ENCODE measurements at regions not wholly inside any gene's neighbourhood (a gene's known extent, or its start where the extent isn't known, plus 50 kb on each side); places are given as distances from the start of the nearest gene placed in this dataset.

DNA sequence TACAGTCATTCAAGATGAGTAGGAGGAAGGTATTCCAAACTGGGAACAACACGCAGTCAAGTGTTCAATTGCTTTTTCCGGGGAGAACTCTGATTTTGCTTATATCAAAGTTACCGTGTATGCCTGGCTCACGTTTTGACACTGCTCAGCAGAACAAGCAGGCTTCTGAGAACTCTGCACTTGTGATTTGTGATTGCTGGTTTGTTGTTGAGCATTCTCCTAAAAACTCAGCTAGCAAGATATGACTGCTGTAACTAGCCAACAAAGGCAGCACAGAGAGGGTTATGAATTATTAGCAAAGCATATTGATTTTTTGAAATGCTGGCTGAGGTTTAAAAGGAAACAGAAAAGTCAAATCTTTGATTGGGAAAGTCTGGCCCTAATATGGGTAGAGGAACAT, 151.7 kb downstream of the ZPLD1 start:
- ATAC-seq (ENCODE audit: poor library complexity) (no peak), DNase-seq (no peak)
- ChIA-PET CTCF (no interaction called here), POLR2A (no interaction called here)
- no peaks in the 10 kb centered on the region for H3K4me1 Mint-ChIP-seq (ENCODE audit: low read depth)
- H3K9me3 Mint-ChIP-seq: peaks cover 5% of the 10 kb centered on the region
- Histone ChIP-seq H3K27me3 (ENCODE audit: control insufficient read depth in 1 of 2, insufficient read depth in 2 of 2, low read length in 2 of 2) (no peaks in the 10 kb centered on the region), H3K4me3 (ENCODE audit: low read length) (no peak overlapping the region), H3K4me1 (ENCODE audit: insufficient read depth, low read length) (no peaks in the 10 kb centered on the region), H3K36me3 (ENCODE audit: insufficient read depth, low read length) (no peaks in the 10 kb centered on the region), H3K9me3 (ENCODE audit: control insufficient read depth in 1 of 2, insufficient read depth in 1 of 2, low read length in 2 of 2) (peaks cover 0 to 6% of the 10 kb centered on the region in 2 experiments), H3K27ac (ENCODE audit: low read depth in 1 of 2, low read length in 2 of 2) (no peak overlapping the region)
- no peak overlapping the region for H3K4me3 Mint-ChIP-seq
- TF ChIP-seq, protein P1, sequence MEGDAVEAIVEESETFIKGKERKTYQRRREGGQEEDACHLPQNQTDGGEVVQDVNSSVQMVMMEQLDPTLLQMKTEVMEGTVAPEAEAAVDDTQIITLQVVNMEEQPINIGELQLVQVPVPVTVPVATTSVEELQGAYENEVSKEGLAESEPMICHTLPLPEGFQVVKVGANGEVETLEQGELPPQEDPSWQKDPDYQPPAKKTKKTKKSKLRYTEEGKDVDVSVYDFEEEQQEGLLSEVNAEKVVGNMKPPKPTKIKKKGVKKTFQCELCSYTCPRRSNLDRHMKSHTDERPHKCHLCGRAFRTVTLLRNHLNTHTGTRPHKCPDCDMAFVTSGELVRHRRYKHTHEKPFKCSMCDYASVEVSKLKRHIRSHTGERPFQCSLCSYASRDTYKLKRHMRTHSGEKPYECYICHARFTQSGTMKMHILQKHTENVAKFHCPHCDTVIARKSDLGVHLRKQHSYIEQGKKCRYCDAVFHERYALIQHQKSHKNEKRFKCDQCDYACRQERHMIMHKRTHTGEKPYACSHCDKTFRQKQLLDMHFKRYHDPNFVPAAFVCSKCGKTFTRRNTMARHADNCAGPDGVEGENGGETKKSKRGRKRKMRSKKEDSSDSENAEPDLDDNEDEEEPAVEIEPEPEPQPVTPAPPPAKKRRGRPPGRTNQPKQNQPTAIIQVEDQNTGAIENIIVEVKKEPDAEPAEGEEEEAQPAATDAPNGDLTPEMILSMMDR (IDR thresholded peaks at IDR 0.05): no peak
- peaks cover 12% of the 10 kb centered on the region for H3K27me3 Mint-ChIP-seq
- H3K27ac Mint-ChIP-seq: no peak overlapping the region
- intact Hi-C loops (cut with DNase I, micrococcal nuclease): no loop called here
- H3K36me3 Mint-ChIP-seq (ENCODE audit: low read depth): no peaks in the 10 kb centered on the region

- peaks cover 5% of the 10 kb centered on the region for H3K9me3 Mint-ChIP-seq
- Histone ChIP-seq H3K27ac (ENCODE audit: low read depth in 1 of 2, low read length in 2 of 2) (no peak overlapping the region), H3K9me3 (ENCODE audit: control insufficient read depth in 1 of 2, insufficient read depth in 1 of 2, low read length in 2 of 2) (peaks cover 0 to 7% of the 10 kb centered on the region in 2 experiments), H3K4me3 (ENCODE audit: low read length) (no peak overlapping the region), H3K27me3 (ENCODE audit: control insufficient read depth in 1 of 2, insufficient read depth in 2 of 2, low read length in 2 of 2) (peaks cover 0 to 3% of the 10 kb centered on the region in 2 experiments), H3K4me1 (ENCODE audit: insufficient read depth, low read length) (no peaks in the 10 kb centered on the region), H3K36me3 (ENCODE audit: insufficient read depth, low read length) (no peaks in the 10 kb centered on the region)
- H3K27me3 Mint-ChIP-seq: peaks cover 10% of the 10 kb centered on the region
- TF ChIP-seq, protein P1 (IDR thresholded peaks at IDR 0.05): no peak
- CTCF ChIA-PET: no interaction called here
- H3K4me3 Mint-ChIP-seq: no peak overlapping the region
- no peaks in the 10 kb centered on the region for H3K36me3 Mint-ChIP-seq (ENCODE audit: low read depth)
- DNase-seq (no peak), ATAC-seq (ENCODE audit: poor library complexity) (no peak)
- H3K27ac Mint-ChIP-seq: no peak overlapping the region
- POLR2A ChIA-PET: no interaction called here
- intact Hi-C loops (cut with DNase I, micrococcal nuclease): no loop called here
- no peaks in the 10 kb centered on the region for H3K4me1 Mint-ChIP-seq (ENCODE audit: low read depth)
Observed at GRCh38 chr3:102593812-102594602, 159.2 kb downstream of the ZPLD1 start.

DNA sequence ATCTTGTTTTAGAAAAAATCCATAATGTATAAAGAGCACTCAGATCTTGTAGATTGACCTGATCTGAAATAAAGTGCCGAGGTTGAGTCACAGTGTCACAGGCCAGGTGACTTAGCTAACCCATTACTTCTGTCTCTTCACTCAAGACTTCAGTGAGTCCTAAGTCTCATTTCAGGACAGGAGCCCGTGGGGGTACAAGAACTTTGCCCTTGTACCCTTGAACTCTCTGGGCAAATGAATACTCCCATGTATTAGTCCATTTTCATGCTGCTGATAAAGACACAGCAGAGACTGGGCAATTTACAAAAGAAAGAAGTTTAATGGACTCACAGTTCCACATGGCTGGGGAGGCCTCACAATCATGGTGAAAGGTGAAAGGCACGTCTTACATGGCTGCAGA, 160.2 kb downstream of the ZPLD1 start:
- H3K4me1 ChIP-seq (ENCODE audit: insufficient read depth, low read length): no peaks in the 10 kb centered on the region
- H3K9me3 Mint-ChIP-seq: peaks cover 5% of the 10 kb centered on the region
- H3K4me3 ChIP-seq (ENCODE audit: low read length): no peak overlapping the region
- TF ChIP-seq, protein P1 (IDR thresholded peaks at IDR 0.05): no peak
- H3K9me3 ChIP-seq (ENCODE audit: control insufficient read depth in 1 of 2, insufficient read depth in 1 of 2, low read length in 2 of 2): peaks cover 0 to 10% of the 10 kb centered on the region in 2 experiments
- H3K36me3 Mint-ChIP-seq (ENCODE audit: low read depth): no peaks in the 10 kb centered on the region
- no peak for ATAC-seq (ENCODE audit: poor library complexity)
- ChIA-PET POLR2A (no interaction called here), CTCF (no interaction called here)
- H3K27ac ChIP-seq (ENCODE audit: low read depth in 1 of 2, low read length in 2 of 2): no peak overlapping the region
- H3K27me3 ChIP-seq (ENCODE audit: control insufficient read depth in 1 of 2, insufficient read depth in 2 of 2, low read length in 2 of 2): peaks cover 0 to 3% of the 10 kb centered on the region in 2 experiments
- H3K27ac Mint-ChIP-seq: no peak overlapping the region
- intact Hi-C loops (cut with DNase I, micrococcal nuclease): no loop called here
- H3K4me3 Mint-ChIP-seq: no peak overlapping the region
- H3K4me1 Mint-ChIP-seq (ENCODE audit: low read depth): no peaks in the 10 kb centered on the region
- peaks cover 10% of the 10 kb centered on the region for H3K27me3 Mint-ChIP-seq
- no peaks in the 10 kb centered on the region for H3K36me3 ChIP-seq (ENCODE audit: insufficient read depth, low read length)
- no peak for DNase-seq
